GM23338 (cell line): ENCODE measurements at regions not wholly inside any gene's neighbourhood (a gene's known extent, or its start where the extent isn't known, plus 50 kb on each side); places are given as distances from the start of the nearest gene placed in this dataset.

Experiments
- ATAC-seq: fragments of 200-7000 bp; cut with Tn5 transposase; 3 replicates; pipeline ENCODE4 v1.9.1; 2020
- DNase-seq: peaks from one replicate; pipeline ENCODE4 v3.0.0-alpha.2; 2015; ENCODE audit warnings: low spot score
- H2AFZ ChIP-seq: fragments of 200-600 bp; sonication (generic); 2 replicates; pipeline ENCODE4 v1.8.0; 2016; ENCODE audit warnings: antibody characterized with exemption, mild to moderate bottlenecking, moderate library complexity
- H3F3A ChIP-seq: fragments of 200-600 bp; sonication (generic); replicated peaks from 2 replicates; pipeline ENCODE4 v1.8.0; 2017; ENCODE audit warnings: antibody characterized with exemption, mixed run types, low read depth
- H3K27ac ChIP-seq: fragments of 200-600 bp; sonication (generic); 2 replicates; pipeline ENCODE4 v1.6.1; 2016; ENCODE audit warnings: low read depth
- H3K27me3 ChIP-seq: fragments of 200-600 bp; sonication (generic); 2 replicates; pipeline ENCODE4 v1.8.0; 2016; ENCODE audit warnings: mild to moderate bottlenecking, mixed run types, moderate library complexity; ENCODE audit not compliant: insufficient read depth
- H3K36me3 ChIP-seq: fragments of 200-600 bp; sonication (generic); 2 replicates; pipeline ENCODE4 v1.8.0; 2016; ENCODE audit warnings: mild to moderate bottlenecking; ENCODE audit not compliant: insufficient read depth
- H3K4me1 ChIP-seq: fragments of 200-600 bp; sonication (generic); 2 replicates; pipeline ENCODE4 v1.8.0; 2016; ENCODE audit warnings: mild to moderate bottlenecking, moderate library complexity; ENCODE audit not compliant: insufficient read depth
- H3K4me2 ChIP-seq: fragments of 200-600 bp; sonication (generic); 2 replicates; pipeline ENCODE4 v1.7.1; 2017; ENCODE audit warnings: mixed run types
- H3K4me3 ChIP-seq: fragments of 200-600 bp; sonication (generic); 2 replicates; pipeline ENCODE4 v1.6.1; 2016; ENCODE audit warnings: mixed run types
- H3K79me2 ChIP-seq: fragments of 200-600 bp; sonication (generic); replicated peaks from 2 replicates; pipeline ENCODE4 v1.8.0; 2017; ENCODE audit warnings: mild to moderate bottlenecking; ENCODE audit not compliant: insufficient read depth
- H3K9me2 ChIP-seq: fragments of 200-600 bp; sonication (generic); 2 replicates; pipeline ENCODE4 v1.8.0; 2017; ENCODE audit not compliant: insufficient read depth
- H4K20me1 ChIP-seq: fragments of 200-600 bp; sonication (generic); replicated peaks from 2 replicates; pipeline ENCODE4 v1.8.0; 2017; ENCODE audit warnings: mild to moderate bottlenecking; ENCODE audit not compliant: insufficient read depth
- H3K27ac Mint-ChIP-seq: 2 replicates; pipeline ENCODE4 v1.8.0; 2020; ENCODE audit warnings: inconsistent platforms, mild to moderate bottlenecking, moderate library complexity, mixed read lengths
- H3K27me3 Mint-ChIP-seq: 3 replicates; pipeline ENCODE4 v1.8.0; 2022; ENCODE audit warnings: low read depth, mild to moderate bottlenecking, moderate library complexity, mixed read lengths, inconsistent platforms; ENCODE audit not compliant: insufficient read depth, poor library complexity
- H3K36me3 Mint-ChIP-seq: 3 replicates; pipeline ENCODE4 v1.8.0; 2021; ENCODE audit warnings: low read depth, mild to moderate bottlenecking, inconsistent platforms, moderate library complexity, mixed read lengths
- H3K4me1 Mint-ChIP-seq: 3 replicates; pipeline ENCODE4 v1.8.0; 2020; ENCODE audit warnings: mild to moderate bottlenecking, inconsistent platforms, mixed read lengths
- H3K4me3 Mint-ChIP-seq: 3 replicates; pipeline ENCODE4 v1.8.0; 2021; ENCODE audit warnings: moderate library complexity, mild to moderate bottlenecking, inconsistent platforms, mixed read lengths
- H3K9me3 Mint-ChIP-seq: 3 replicates; pipeline ENCODE4 v1.8.0; 2020; ENCODE audit warnings: moderate library complexity, mild to moderate bottlenecking, inconsistent platforms, mixed read lengths
- CREB1 ChIP-seq: fragments of 250-450 bp; sonication (Bioruptor Pico); IDR thresholded peaks from 2 replicates; pipeline ENCODE4 v1.5.0; 2020; ENCODE audit warnings: low read depth, mild to moderate bottlenecking, moderate library complexity
- EZH2 ChIP-seq: fragments of 200-600 bp; sonication (generic); IDR thresholded peaks from one replicate; pipeline ENCODE4 v1.8.0; 2017; ENCODE audit warnings: antibody characterized with exemption, mild to moderate bottlenecking, low read depth; ENCODE audit not compliant: unreplicated experiment
- EZH2phosphoT487 ChIP-seq: fragments of 200-600 bp; sonication (generic); IDR thresholded peaks from one replicate; pipeline ENCODE4 v1.8.1; 2018; ENCODE audit warnings: antibody characterized with exemption; ENCODE audit not compliant: unreplicated experiment
- JUNB ChIP-seq: IDR thresholded peaks from one replicate; pipeline ENCODE4 v1.6.1; 2016; ENCODE audit warnings: antibody characterized with exemption; ENCODE audit not compliant: unreplicated experiment
- NANOG ChIP-seq: IDR thresholded peaks from 2 replicates; pipeline ENCODE4 v1.6.1; 2016; ENCODE audit warnings: antibody characterized with exemption, borderline replicate concordance
- POLR2AphosphoS5 ChIP-seq: IDR thresholded peaks from 2 replicates; pipeline ENCODE4 v1.6.1; 2016; ENCODE audit warnings: antibody characterized with exemption, low read depth
- ZNF331 ChIP-seq: fragments of 250-450 bp; sonication (Bioruptor Pico); IDR thresholded peaks from 2 replicates; pipeline ENCODE4 v1.5.0; 2020; ENCODE audit warnings: low read depth, mild to moderate bottlenecking, moderate library complexity
- TF ChIP-seq, protein P1 (sequence below), 2 experiments: fragments of 200-600 bp in 1 of 2; sonication (generic) in 1 of 2; conservative IDR thresholded peaks; 2 replicates each; pipeline versions ENCODE4 v1.5.1 to v1.6.1; 2016 to 2017; ENCODE audit warnings: antibody characterized with exemption in 2 of 2, low read depth in 2 of 2, mild to moderate bottlenecking in 2 of 2, moderate library complexity in 1 of 2
- TF ChIP-seq, protein P2 (sequence below): fragments of 250-450 bp; sonication (Bioruptor Pico); IDR thresholded peaks from 2 replicates; pipeline ENCODE4 v1.5.0; 2020; ENCODE audit warnings: mild to moderate bottlenecking, moderate library complexity
- TF ChIP-seq, protein P3 (sequence below): IDR thresholded peaks from one replicate; pipeline ENCODE4 v1.6.1; 2018; ENCODE audit warnings: antibody characterized with exemption; ENCODE audit not compliant: unreplicated experiment

DNA sequence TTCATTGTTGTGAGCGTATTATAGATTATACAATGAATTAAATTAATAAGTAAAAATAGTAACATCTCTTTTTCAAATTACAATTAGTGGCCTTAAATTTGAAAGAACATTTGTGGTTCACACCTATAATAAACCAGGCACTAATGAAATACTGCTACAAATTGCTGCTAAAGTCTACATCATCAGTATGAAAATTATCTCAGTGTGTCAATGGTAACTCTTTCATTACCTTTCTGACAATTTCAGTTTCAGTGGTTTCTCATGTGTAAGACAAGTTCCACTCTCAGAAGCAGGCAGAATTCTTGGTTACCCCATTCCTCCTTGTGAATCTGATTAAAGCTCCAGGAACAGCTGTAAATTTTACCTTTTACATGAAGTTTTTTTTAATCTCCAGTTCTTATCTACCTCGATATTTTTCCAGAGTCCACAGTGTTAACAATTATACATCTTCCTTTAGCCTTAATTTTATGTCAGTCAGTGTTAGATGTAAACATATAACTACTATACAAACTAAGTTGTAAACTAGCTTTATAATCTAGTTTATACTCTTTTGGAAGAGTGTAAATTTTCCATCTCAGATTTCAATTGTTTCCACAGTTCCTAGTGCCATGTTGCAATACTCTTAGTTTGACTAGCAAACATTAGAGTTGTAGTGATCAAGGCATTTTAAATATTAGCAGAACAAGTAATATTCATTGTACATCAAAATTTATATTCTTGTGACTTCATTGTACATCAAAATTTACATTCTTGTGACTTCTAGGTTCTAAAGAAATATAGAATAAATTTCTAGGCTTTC is 1038.4 kb downstream of the EPHA7 start:
- no peaks in the 10 kb centered on the region for H3K36me3 ChIP-seq
- no peak overlapping the region for H3K4me3 ChIP-seq
- Mint-ChIP-seq H3K36me3 (no peaks in the 10 kb centered on the region), H3K27me3 (no peaks in the 10 kb centered on the region), H3K27ac (no peak overlapping the region), H3K9me3 (no peaks in the 10 kb centered on the region), H3K4me1 (no peaks in the 10 kb centered on the region), H3K4me3 (no peak overlapping the region)
- no peak for DNase-seq
- H3K9me2 ChIP-seq = no peaks in the 10 kb centered on the region
- H3K4me2 ChIP-seq = no peak overlapping the region
- no peak overlapping the region for H2AFZ ChIP-seq
- ATAC-seq = no peak
- H3F3A ChIP-seq = no peaks in the 10 kb centered on the region
- H3K27ac ChIP-seq = no peak overlapping the region
- no peaks in the 10 kb centered on the region for H3K4me1 ChIP-seq
- H3K27me3 ChIP-seq = no peaks in the 10 kb centered on the region
- no peak for TF ChIP-seq CREB1
- H3K79me2 ChIP-seq = no peaks in the 10 kb centered on the region
- H4K20me1 ChIP-seq = no peaks in the 10 kb centered on the region

DNA sequence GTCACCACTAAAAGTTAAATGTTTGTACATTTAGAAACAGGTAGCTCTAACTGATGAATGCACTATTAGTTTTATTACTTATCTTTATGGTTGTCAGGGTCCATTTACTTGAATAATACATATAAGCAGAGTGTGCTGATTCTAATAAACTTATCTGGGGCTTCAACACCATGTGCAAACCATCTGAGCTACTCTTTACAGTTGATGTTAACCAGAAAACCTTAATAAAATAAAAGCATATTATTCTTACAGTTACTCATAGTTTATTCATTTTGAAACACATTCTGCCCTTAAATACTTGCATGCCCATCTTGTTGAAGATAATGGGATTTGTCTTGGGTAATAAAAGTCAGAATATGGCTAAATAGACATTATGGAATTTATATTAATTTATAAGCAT is 1042.2 kb downstream of the EPHA7 start:
- Histone ChIP-seq H3K4me3 (no peak overlapping the region), H3K79me2 (no peaks in the 10 kb centered on the region), H3K4me2 (no peak overlapping the region), H3F3A (no peaks in the 10 kb centered on the region), H3K27me3 (no peaks in the 10 kb centered on the region), H3K9me2 (no peaks in the 10 kb centered on the region), H3K4me1 (no peaks in the 10 kb centered on the region), H3K27ac (no peak overlapping the region), H4K20me1 (no peaks in the 10 kb centered on the region), H2AFZ (no peak overlapping the region), H3K36me3 (no peaks in the 10 kb centered on the region)
- H3K4me1 Mint-ChIP-seq = no peaks in the 10 kb centered on the region
- H3K4me3 Mint-ChIP-seq = no peak overlapping the region
- DNase-seq (no peak), ATAC-seq (no peak)
- TF ChIP-seq, protein P1, sequence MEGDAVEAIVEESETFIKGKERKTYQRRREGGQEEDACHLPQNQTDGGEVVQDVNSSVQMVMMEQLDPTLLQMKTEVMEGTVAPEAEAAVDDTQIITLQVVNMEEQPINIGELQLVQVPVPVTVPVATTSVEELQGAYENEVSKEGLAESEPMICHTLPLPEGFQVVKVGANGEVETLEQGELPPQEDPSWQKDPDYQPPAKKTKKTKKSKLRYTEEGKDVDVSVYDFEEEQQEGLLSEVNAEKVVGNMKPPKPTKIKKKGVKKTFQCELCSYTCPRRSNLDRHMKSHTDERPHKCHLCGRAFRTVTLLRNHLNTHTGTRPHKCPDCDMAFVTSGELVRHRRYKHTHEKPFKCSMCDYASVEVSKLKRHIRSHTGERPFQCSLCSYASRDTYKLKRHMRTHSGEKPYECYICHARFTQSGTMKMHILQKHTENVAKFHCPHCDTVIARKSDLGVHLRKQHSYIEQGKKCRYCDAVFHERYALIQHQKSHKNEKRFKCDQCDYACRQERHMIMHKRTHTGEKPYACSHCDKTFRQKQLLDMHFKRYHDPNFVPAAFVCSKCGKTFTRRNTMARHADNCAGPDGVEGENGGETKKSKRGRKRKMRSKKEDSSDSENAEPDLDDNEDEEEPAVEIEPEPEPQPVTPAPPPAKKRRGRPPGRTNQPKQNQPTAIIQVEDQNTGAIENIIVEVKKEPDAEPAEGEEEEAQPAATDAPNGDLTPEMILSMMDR (conservative IDR thresholded peaks at IDR 0.05; ENCODE audit: low read depth in 2 of 2) = no peak
- TF ChIP-seq, protein P2, sequence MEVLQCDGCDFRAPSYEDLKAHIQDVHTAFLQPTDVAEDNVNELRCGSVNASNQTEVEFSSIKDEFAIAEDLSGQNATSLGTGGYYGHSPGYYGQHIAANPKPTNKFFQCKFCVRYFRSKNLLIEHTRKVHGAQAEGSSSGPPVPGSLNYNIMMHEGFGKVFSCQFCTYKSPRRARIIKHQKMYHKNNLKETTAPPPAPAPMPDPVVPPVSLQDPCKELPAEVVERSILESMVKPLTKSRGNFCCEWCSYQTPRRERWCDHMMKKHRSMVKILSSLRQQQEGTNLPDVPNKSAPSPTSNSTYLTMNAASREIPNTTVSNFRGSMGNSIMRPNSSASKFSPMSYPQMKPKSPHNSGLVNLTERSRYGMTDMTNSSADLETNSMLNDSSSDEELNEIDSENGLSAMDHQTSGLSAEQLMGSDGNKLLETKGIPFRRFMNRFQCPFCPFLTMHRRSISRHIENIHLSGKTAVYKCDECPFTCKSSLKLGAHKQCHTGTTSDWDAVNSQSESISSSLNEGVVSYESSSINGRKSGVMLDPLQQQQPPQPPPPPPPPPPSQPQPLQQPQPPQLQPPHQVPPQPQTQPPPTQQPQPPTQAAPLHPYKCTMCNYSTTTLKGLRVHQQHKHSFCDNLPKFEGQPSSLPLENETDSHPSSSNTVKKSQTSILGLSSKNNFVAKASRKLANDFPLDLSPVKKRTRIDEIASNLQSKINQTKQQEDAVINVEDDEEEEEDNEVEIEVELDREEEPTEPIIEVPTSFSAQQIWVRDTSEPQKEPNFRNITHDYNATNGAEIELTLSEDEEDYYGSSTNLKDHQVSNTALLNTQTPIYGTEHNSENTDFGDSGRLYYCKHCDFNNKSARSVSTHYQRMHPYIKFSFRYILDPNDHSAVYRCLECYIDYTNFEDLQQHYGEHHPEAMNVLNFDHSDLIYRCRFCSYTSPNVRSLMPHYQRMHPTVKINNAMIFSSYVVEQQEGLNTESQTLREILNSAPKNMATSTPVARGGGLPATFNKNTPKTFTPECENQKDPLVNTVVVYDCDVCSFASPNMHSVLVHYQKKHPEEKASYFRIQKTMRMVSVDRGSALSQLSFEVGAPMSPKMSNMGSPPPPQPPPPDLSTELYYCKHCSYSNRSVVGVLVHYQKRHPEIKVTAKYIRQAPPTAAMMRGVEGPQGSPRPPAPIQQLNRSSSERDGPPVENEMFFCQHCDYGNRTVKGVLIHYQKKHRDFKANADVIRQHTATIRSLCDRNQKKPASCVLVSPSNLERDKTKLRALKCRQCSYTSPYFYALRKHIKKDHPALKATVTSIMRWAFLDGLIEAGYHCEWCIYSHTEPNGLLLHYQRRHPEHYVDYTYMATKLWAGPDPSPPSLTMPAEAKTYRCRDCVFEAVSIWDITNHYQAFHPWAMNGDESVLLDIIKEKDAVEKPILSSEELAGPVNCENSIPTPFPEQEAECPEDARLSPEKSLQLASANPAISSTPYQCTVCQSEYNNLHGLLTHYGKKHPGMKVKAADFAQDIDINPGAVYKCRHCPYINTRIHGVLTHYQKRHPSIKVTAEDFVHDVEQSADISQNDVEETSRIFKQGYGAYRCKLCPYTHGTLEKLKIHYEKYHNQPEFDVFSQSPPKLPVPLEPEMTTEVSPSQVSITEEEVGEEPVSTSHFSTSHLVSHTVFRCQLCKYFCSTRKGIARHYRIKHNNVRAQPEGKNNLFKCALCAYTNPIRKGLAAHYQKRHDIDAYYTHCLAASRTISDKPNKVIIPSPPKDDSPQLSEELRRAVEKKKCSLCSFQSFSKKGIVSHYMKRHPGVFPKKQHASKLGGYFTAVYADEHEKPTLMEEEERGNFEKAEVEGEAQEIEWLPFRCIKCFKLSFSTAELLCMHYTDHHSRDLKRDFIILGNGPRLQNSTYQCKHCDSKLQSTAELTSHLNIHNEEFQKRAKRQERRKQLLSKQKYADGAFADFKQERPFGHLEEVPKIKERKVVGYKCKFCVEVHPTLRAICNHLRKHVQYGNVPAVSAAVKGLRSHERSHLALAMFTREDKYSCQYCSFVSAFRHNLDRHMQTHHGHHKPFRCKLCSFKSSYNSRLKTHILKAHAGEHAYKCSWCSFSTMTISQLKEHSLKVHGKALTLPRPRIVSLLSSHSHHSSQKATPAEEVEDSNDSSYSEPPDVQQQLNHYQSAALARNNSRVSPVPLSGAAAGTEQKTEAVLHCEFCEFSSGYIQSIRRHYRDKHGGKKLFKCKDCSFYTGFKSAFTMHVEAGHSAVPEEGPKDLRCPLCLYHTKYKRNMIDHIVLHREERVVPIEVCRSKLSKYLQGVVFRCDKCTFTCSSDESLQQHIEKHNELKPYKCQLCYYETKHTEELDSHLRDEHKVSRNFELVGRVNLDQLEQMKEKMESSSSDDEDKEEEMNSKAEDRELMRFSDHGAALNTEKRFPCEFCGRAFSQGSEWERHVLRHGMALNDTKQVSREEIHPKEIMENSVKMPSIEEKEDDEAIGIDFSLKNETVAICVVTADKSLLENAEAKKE (CRISPR knock-in tag) = no peak
- TF ChIP-seq, protein P3, sequence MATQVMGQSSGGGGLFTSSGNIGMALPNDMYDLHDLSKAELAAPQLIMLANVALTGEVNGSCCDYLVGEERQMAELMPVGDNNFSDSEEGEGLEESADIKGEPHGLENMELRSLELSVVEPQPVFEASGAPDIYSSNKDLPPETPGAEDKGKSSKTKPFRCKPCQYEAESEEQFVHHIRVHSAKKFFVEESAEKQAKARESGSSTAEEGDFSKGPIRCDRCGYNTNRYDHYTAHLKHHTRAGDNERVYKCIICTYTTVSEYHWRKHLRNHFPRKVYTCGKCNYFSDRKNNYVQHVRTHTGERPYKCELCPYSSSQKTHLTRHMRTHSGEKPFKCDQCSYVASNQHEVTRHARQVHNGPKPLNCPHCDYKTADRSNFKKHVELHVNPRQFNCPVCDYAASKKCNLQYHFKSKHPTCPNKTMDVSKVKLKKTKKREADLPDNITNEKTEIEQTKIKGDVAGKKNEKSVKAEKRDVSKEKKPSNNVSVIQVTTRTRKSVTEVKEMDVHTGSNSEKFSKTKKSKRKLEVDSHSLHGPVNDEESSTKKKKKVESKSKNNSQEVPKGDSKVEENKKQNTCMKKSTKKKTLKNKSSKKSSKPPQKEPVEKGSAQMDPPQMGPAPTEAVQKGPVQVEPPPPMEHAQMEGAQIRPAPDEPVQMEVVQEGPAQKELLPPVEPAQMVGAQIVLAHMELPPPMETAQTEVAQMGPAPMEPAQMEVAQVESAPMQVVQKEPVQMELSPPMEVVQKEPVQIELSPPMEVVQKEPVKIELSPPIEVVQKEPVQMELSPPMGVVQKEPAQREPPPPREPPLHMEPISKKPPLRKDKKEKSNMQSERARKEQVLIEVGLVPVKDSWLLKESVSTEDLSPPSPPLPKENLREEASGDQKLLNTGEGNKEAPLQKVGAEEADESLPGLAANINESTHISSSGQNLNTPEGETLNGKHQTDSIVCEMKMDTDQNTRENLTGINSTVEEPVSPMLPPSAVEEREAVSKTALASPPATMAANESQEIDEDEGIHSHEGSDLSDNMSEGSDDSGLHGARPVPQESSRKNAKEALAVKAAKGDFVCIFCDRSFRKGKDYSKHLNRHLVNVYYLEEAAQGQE = no peak
- TF ChIP-seq ZNF331 (no peak), NANOG (no peak), JUNB (no peak), CREB1 (no peak), EZH2phosphoT487 (no peak), EZH2 (no peak), POLR2AphosphoS5 (no peak)
- H3K27me3 Mint-ChIP-seq = no peaks in the 10 kb centered on the region
- no peaks in the 10 kb centered on the region for H3K9me3 Mint-ChIP-seq
- H3K27ac Mint-ChIP-seq = no peak overlapping the region
- H3K36me3 Mint-ChIP-seq = no peaks in the 10 kb centered on the region
